MM.1S (cell line): ENCODE measurements at regions not wholly inside any gene's neighbourhood (a gene's known extent, or its start where the extent isn't known, plus 50 kb on each side); places are given as distances from the start of the nearest gene placed in this dataset.

Experiments used
- DNase-seq: peaks from one replicate; pipeline ENCODE4 v3.0.0-alpha.2; 2015
- H2AFZ ChIP-seq: fragments of 300-600 bp; sonication (generic); 2 replicates; pipeline ENCODE4 v1.6.0; 2016; ENCODE audit warnings: antibody characterized with exemption, low read length
- H3F3A ChIP-seq: fragments of 300-600 bp; sonication (generic); 2 replicates; pipeline ENCODE4 v1.6.1; 2016; ENCODE audit warnings: mild to moderate bottlenecking, antibody characterized with exemption, low read length, moderate library complexity, mixed read lengths; ENCODE audit not compliant: insufficient read depth
- H3K27ac ChIP-seq: fragments of 300-600 bp; sonication (generic); 2 replicates; pipeline ENCODE4 v1.5.1; 2016; ENCODE audit warnings: mild to moderate bottlenecking, low read length
- H3K27me3 ChIP-seq: fragments of 300-600 bp; sonication (generic); replicated peaks from 2 replicates; pipeline ENCODE4 v1.6.0; 2016; ENCODE audit warnings: low read length; ENCODE audit not compliant: insufficient read depth
- H3K36me3 ChIP-seq: fragments of 300-600 bp; sonication (generic); replicated peaks from 2 replicates; pipeline ENCODE4 v1.6.1; 2016; ENCODE audit warnings: mild to moderate bottlenecking, low read length, mixed read lengths; ENCODE audit not compliant: insufficient read depth
- H3K4me1 ChIP-seq: fragments of 300-600 bp; sonication (generic); 2 replicates; pipeline ENCODE4 v1.6.1; 2016; ENCODE audit warnings: low read length, mixed read lengths
- H3K4me2 ChIP-seq: fragments of 300-600 bp; sonication (generic); 2 replicates; pipeline ENCODE4 v1.6.0; 2016; ENCODE audit warnings: low read depth, low read length
- H3K4me3 ChIP-seq: fragments of 300-600 bp; sonication (generic); 2 replicates; pipeline ENCODE4 v1.5.1; 2016; ENCODE audit warnings: low read length, mixed read lengths
- H3K79me2 ChIP-seq: fragments of 300-600 bp; sonication (generic); 2 replicates; pipeline ENCODE4 v1.6.1; 2016; ENCODE audit warnings: mixed run types, low read length, mixed read lengths
- H3K9ac ChIP-seq: fragments of 300-600 bp; sonication (generic); 2 replicates; pipeline ENCODE4 v1.6.1; 2016; ENCODE audit warnings: low read length, mixed read lengths
- H3K9me2 ChIP-seq: fragments of 300-600 bp; sonication (generic); replicated peaks from 2 replicates; pipeline ENCODE4 v1.6.1; 2016; ENCODE audit warnings: mild to moderate bottlenecking, low read length, mixed read lengths; ENCODE audit not compliant: insufficient read depth
- H3K9me3 ChIP-seq: fragments of 300-600 bp; sonication (generic); replicated peaks from 2 replicates; pipeline ENCODE4 v1.6.1; 2016; ENCODE audit warnings: mild to moderate bottlenecking, low read length, mixed read lengths; ENCODE audit not compliant: insufficient read depth
- H4K20me1 ChIP-seq: fragments of 300-600 bp; sonication (generic); 2 replicates; pipeline ENCODE4 v1.6.1; 2016; ENCODE audit warnings: mild to moderate bottlenecking, low read length, moderate library complexity, mixed read lengths; ENCODE audit not compliant: insufficient read depth
- CTCF ChIP-seq: fragments of 300-600 bp; sonication (generic); IDR thresholded peaks from 2 replicates; pipeline ENCODE4 v1.5.1; 2016; ENCODE audit warnings: antibody characterized with exemption, low read length, mixed read lengths
- EZH2 ChIP-seq: fragments of 300-600 bp; sonication (generic); optimal IDR thresholded peaks from 2 replicates; pipeline ENCODE3; 2017; ENCODE audit warnings: low read depth, mild to moderate bottlenecking, antibody characterized with exemption, low read length, mixed read lengths
- EZH2phosphoT487 ChIP-seq: fragments of 300-600 bp; sonication (generic); IDR thresholded peaks from 2 replicates; pipeline ENCODE4 v1.6.1; 2018; ENCODE audit warnings: antibody characterized with exemption, low read length

- Histone ChIP-seq H3K9me3 (no peaks in the 10 kb centered on the region), H3K9ac (no peak overlapping the region), H3K27me3 (no peaks in the 10 kb centered on the region), H2AFZ (no peak overlapping the region), H3K4me2 (no peak overlapping the region), H4K20me1 (no peaks in the 10 kb centered on the region), H3K36me3 (no peaks in the 10 kb centered on the region), H3K4me3 (no peak overlapping the region), H3F3A (no peaks in the 10 kb centered on the region), H3K79me2 (no peaks in the 10 kb centered on the region), H3K9me2 (no peaks in the 10 kb centered on the region), H3K27ac (no peak overlapping the region), H3K4me1 (no peaks in the 10 kb centered on the region)
- no peak for DNase-seq
- no peak for TF ChIP-seq EZH2phosphoT487
- no peak for TF ChIP-seq CTCF
- TF ChIP-seq EZH2: no peak
These were observed 988.3 kb upstream of the LCORL start for GRCh38 chr4:19009881-19010280.

- DNase-seq: no peak
These were observed 983.7 kb upstream of the LCORL start for GRCh38 chr4:19005211-19005610.

DNA sequence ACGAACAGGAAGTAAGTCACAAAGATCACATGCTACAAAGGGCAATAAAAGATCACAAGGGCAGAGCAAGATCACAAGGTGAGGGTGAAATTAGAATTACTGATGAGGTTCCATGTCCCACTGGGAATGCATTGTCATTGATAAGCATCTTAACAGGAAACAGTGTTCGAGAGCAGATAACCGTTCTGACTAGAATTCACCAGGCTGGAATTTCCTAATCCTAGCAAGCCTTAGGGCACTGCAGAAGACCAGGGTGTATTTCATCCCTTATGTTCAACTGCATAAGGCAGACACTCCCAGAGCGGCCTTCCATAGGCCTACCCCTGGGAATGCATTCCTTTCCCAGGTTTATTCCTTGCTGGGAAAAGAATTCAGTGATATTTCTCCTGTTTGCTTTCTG lies 980.6 kb upstream of the LCORL start:
- H3K79me2 ChIP-seq: no peaks in the 10 kb centered on the region
- no peaks in the 10 kb centered on the region for H3K9me2 ChIP-seq
- H3K36me3 ChIP-seq: no peaks in the 10 kb centered on the region
- H3K27me3 ChIP-seq: no peaks in the 10 kb centered on the region
- H3K9ac ChIP-seq: no peak overlapping the region
- no peak overlapping the region for H2AFZ ChIP-seq
- H3K27ac ChIP-seq: no peak overlapping the region
- no peak overlapping the region for H3K4me2 ChIP-seq
- H4K20me1 ChIP-seq: no peaks in the 10 kb centered on the region
- no peaks in the 10 kb centered on the region for H3F3A ChIP-seq
- DNase-seq: no peak
- TF ChIP-seq CTCF: no peak
- no peak for TF ChIP-seq EZH2
- TF ChIP-seq EZH2phosphoT487: no peak
- H3K9me3 ChIP-seq: no peaks in the 10 kb centered on the region
- H3K4me3 ChIP-seq: no peak overlapping the region
- H3K4me1 ChIP-seq: no peaks in the 10 kb centered on the region

More at GRCh38 chr4:19005211-19005610, 983.7 kb upstream of the LCORL start:
- H3K9me2 ChIP-seq: no peaks in the 10 kb centered on the region
- no peak overlapping the region for H3K4me3 ChIP-seq
- no peak overlapping the region for H3K9ac ChIP-seq
- H4K20me1 ChIP-seq: no peaks in the 10 kb centered on the region
- no peaks in the 10 kb centered on the region for H3K9me3 ChIP-seq
- no peaks in the 10 kb centered on the region for H3K79me2 ChIP-seq
- TF ChIP-seq EZH2 (no peak), EZH2phosphoT487 (no peak), CTCF (no peak)
- H3K27ac ChIP-seq: no peak overlapping the region
- H2AFZ ChIP-seq: no peak overlapping the region
- H3K4me2 ChIP-seq: no peak overlapping the region
- no peaks in the 10 kb centered on the region for H3K27me3 ChIP-seq
- H3F3A ChIP-seq: no peaks in the 10 kb centered on the region
- H3K4me1 ChIP-seq: no peaks in the 10 kb centered on the region
- H3K36me3 ChIP-seq: no peaks in the 10 kb centered on the region

DNA sequence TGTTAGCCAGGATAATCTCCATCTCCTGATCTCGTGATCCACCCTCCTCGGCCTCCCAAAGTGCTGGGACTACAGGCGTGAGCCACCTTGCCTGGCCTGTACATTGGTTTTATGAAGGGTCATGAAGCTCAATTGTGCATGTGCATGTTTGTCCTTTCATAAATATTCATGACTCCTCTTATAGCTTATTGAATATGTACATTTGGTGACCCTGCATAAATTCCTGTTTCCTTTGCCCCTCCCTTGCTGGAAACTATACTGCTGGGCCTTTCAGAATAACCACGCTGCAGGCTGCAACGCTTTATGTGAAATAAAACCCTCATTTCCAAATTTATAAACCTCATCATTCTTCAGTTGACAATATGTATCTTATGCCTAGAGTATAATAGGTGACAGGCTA lies 978.0 kb upstream of the LCORL start:
- no peaks in the 10 kb centered on the region for H3K79me2 ChIP-seq
- TF ChIP-seq EZH2: no peak
- no peak for TF ChIP-seq CTCF
- no peak for TF ChIP-seq EZH2phosphoT487

More for the DNA sequence above, 978.0 kb upstream of the LCORL start:
- Histone ChIP-seq H3F3A (no peaks in the 10 kb centered on the region), H3K4me1 (no peaks in the 10 kb centered on the region), H3K9ac (no peak overlapping the region), H3K9me2 (no peaks in the 10 kb centered on the region), H3K27me3 (no peaks in the 10 kb centered on the region), H4K20me1 (no peaks in the 10 kb centered on the region), H3K27ac (no peak overlapping the region), H3K4me2 (no peak overlapping the region), H3K4me3 (no peak overlapping the region), H3K9me3 (no peaks in the 10 kb centered on the region), H3K36me3 (no peaks in the 10 kb centered on the region), H2AFZ (no peak overlapping the region)
- DNase-seq: no peak
